ENCODE measurements at regions not wholly inside any gene's neighbourhood (a gene's known extent, or its start where the extent isn't known, plus 50 kb on each side); places are given as distances from the start of the nearest gene placed in this dataset.

DNA sequence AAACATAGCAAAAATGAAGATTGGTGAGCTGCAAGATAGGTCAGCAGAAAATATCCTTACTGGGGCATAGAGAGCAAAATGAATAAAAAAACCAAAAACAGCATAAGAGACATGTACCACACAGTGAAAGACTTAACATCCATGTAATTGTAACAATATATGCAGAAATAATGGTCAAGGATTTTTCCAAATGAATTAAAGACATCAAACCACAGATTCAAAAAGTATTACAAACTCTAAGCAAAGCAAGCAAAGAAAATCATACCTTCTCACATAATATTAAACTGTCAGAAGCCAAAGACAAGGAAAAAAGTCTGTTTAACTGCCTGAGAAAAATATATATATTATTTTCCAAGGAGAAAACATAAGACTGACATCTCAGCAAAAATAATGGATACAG, 111.3 kb downstream of the MIS18A start:
- H3K9me3 ChIP-seq: no peaks in the 10 kb centered on the region
- intact Hi-C loops (cut with DNase I; ENCODE audit: low total_unique reads): no loop called here
- ATAC-seq (no peak), DNase-seq (no peak)
- TF ChIP-seq, protein P1, sequence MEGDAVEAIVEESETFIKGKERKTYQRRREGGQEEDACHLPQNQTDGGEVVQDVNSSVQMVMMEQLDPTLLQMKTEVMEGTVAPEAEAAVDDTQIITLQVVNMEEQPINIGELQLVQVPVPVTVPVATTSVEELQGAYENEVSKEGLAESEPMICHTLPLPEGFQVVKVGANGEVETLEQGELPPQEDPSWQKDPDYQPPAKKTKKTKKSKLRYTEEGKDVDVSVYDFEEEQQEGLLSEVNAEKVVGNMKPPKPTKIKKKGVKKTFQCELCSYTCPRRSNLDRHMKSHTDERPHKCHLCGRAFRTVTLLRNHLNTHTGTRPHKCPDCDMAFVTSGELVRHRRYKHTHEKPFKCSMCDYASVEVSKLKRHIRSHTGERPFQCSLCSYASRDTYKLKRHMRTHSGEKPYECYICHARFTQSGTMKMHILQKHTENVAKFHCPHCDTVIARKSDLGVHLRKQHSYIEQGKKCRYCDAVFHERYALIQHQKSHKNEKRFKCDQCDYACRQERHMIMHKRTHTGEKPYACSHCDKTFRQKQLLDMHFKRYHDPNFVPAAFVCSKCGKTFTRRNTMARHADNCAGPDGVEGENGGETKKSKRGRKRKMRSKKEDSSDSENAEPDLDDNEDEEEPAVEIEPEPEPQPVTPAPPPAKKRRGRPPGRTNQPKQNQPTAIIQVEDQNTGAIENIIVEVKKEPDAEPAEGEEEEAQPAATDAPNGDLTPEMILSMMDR (IDR thresholded peaks at IDR 0.05 in 4 of 5, conservative IDR thresholded peaks at IDR 0.05 in 1 of 5): no peak
- TF ChIP-seq POLR2A (IDR thresholded peaks at IDR 0.05): no peak
- in situ Hi-C loops (cut with MboI; ENCODE audit: low sequenced_read_pairs in 4 of 4): no loop called here
- H3K27me3 ChIP-seq: no peaks in the 10 kb centered on the region
- H3K27ac ChIP-seq: no peak overlapping the region
- no peaks in the 10 kb centered on the region for H3K4me1 ChIP-seq
- no peak overlapping the region for H3K4me3 ChIP-seq
- no peaks in the 10 kb centered on the region for H3K36me3 ChIP-seq

DNA sequence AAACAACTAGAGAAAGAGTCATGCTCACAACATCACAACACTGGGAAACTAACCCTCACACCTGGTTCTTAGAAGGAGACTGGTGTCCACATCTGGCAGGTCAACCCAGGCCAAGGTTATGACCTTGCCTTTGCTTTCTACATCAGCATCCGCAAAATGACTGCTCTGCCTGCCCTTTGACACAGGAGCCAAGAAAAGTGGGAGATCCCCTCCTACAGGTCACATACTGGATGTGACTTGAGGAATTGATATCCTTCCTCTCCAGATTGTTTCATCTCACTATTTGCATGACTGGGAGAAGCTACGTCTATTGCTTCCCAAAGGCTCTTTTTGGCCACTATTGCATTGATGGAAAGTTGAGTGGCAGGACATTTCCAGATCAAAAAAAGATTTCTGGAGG, 115.5 kb downstream of the MIS18A start:
- no peak overlapping the region for H3K27ac ChIP-seq
- ATAC-seq (no peak), DNase-seq (no peak)
- no peaks in the 10 kb centered on the region for H3K9me3 ChIP-seq
- intact Hi-C loops (cut with DNase I; ENCODE audit: low total_unique reads) (no loop called here), in situ Hi-C loops (cut with MboI; ENCODE audit: low sequenced_read_pairs in 4 of 4) (no loop called here)
- H3K4me1 ChIP-seq: no peaks in the 10 kb centered on the region
- no peaks in the 10 kb centered on the region for H3K27me3 ChIP-seq
- no peak overlapping the region for H3K4me3 ChIP-seq
- TF ChIP-seq POLR2A (IDR thresholded peaks at IDR 0.05): no peak
- TF ChIP-seq, protein P1 (IDR thresholded peaks at IDR 0.05 in 4 of 5, conservative IDR thresholded peaks at IDR 0.05 in 1 of 5): no peak
- H3K36me3 ChIP-seq: no peaks in the 10 kb centered on the region

DNA sequence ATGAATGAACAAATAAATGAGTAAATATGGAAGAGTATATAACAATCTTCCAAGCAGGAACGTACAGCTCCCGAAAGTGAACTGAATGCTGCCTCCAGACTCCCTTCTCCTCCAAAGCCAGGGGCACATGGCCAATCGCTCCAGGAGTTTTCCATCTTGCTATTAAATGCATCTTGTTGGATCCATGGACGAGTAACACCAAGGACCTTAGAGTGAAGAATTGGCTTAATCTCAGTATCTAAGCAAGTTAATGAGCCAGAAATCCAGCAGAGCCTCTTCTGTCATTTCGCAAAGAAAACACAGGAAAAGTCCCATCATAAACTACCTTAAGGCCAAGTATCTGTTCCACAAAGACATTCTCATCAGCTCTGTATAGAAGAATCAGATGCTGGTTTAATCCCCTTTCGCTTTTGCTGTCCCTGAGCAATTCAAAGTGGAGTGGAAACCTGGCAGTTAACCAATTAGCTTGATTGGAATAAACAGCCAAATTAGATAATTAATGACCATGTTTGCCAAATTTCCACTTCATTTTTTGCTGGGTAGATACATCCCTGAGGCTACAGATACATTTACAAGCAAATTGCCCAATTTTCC, 116.0 kb downstream of the MIS18A start:
- intact Hi-C loops (cut with DNase I; ENCODE audit: low total_unique reads) (no loop called here), in situ Hi-C loops (cut with MboI; ENCODE audit: low sequenced_read_pairs in 4 of 4) (no loop called here)
- no peaks in the 10 kb centered on the region for H3K9me3 ChIP-seq
- H3K27ac ChIP-seq: no peak overlapping the region
- no peak for TF ChIP-seq POLR2A (IDR thresholded peaks at IDR 0.05)
- TF ChIP-seq, protein P1 (IDR thresholded peaks at IDR 0.05 in 4 of 5, conservative IDR thresholded peaks at IDR 0.05 in 1 of 5): no peak
- ATAC-seq (no peak), DNase-seq (no peak)
- H3K4me1 ChIP-seq: no peaks in the 10 kb centered on the region
- H3K27me3 ChIP-seq: no peaks in the 10 kb centered on the region
- H3K4me3 ChIP-seq: no peak overlapping the region
- H3K36me3 ChIP-seq: no peaks in the 10 kb centered on the region

DNA sequence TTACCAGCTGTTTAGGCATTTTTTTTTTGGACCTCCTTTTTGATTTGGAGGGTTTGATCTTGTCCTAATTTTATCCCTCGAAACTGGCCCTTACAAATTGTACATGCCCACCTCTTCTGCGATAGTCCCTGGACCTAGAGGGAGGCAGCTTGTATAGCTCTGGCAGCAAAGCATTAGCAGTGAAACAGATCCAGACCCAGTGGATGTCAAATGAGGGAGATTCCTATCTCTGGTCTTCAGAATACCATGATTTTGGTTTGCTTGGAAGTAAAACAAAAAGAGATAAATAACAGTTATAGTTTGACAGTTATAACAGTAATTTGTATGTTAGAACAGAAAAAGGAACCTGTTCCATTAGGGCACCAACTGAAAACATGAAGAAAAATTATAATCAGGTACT, 123.6 kb downstream of the MIS18A start:
- H3K27me3 ChIP-seq: no peaks in the 10 kb centered on the region
- no peaks in the 10 kb centered on the region for H3K9me3 ChIP-seq
- ATAC-seq (no peak), DNase-seq (no peak)
- in situ Hi-C loops (cut with MboI; ENCODE audit: low sequenced_read_pairs in 4 of 4) (no loop called here), intact Hi-C loops (cut with DNase I; ENCODE audit: low total_unique reads) (no loop called here)
- no peaks in the 10 kb centered on the region for H3K36me3 ChIP-seq
- H3K4me1 ChIP-seq: no peaks in the 10 kb centered on the region
- no peak overlapping the region for H3K27ac ChIP-seq
- H3K4me3 ChIP-seq: no peak overlapping the region
- no peak for TF ChIP-seq POLR2A (IDR thresholded peaks at IDR 0.05)
- TF ChIP-seq, protein P1 (IDR thresholded peaks at IDR 0.05 in 4 of 5, conservative IDR thresholded peaks at IDR 0.05 in 1 of 5): no peak

DNA sequence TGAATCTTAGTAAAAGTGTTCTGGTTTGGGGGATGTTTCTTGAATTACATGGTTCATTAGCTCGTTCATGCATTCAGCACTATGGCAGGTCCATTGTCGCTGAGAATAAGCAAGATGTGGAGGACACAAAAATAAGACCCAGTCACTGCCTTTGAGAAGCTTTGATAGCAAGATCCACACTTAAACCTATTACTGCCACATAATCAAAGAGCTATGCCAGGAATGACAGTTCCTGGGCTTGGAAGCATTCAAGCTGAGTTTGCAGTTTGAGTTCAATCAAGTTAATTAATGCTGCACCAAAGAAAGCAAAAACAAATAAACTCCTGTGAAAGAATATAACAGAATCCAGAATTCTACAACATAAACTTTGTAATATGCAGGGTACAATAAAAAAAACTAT, 131.8 kb downstream of the MIS18A start:
- no peak overlapping the region for H3K27ac ChIP-seq
- no peak for ATAC-seq
- no peaks in the 10 kb centered on the region for H3K36me3 ChIP-seq
- in situ Hi-C loops (cut with MboI; ENCODE audit: low sequenced_read_pairs in 4 of 4) (no loop called here), intact Hi-C loops (cut with DNase I; ENCODE audit: low total_unique reads) (no loop called here)
- no peak for DNase-seq
- no peaks in the 10 kb centered on the region for H3K4me1 ChIP-seq
- no peaks in the 10 kb centered on the region for H3K9me3 ChIP-seq
- H3K4me3 ChIP-seq: no peak overlapping the region
- TF ChIP-seq POLR2A (IDR thresholded peaks at IDR 0.05): no peak
- TF ChIP-seq, protein P1 (IDR thresholded peaks at IDR 0.05 in 4 of 5, conservative IDR thresholded peaks at IDR 0.05 in 1 of 5): no peak
- H3K27me3 ChIP-seq: no peaks in the 10 kb centered on the region

Data from gastrocnemius medialis (tissue), 4 donors.